Thyroid gland (tissue), 4 donors: ENCODE measurements at regions not wholly inside any gene's neighbourhood (a gene's known extent, or its start where the extent isn't known, plus 50 kb on each side); places are given as distances from the start of the nearest gene placed in this dataset.
"Not testable (repeated sequence)": the region's sequence is repeated elsewhere in the genome, so short reads cannot be mapped to it uniquely, and the experiment has no call there.

ENCODE experiments used
- DNase-seq, 2 donors: peaks; one replicate each; pipeline ENCODE4 v3.0.0-alpha.2; 2019
- H3K27ac ChIP-seq, 3 donors: fragments of 200-600 bp; sonication (generic); 1 replicate in 2 of 3; 2 replicates in 1 of 3; pipeline ENCODE4 v1.5.1; 2016 to 2019; ENCODE audit warnings: mild to moderate bottlenecking in 1 of 3, moderate library complexity in 1 of 3
- H3K27me3 ChIP-seq: fragments of 200-600 bp; sonication (generic); one replicate; pipeline ENCODE4 v1.5.1; 2019
- H3K36me3 ChIP-seq, 2 donors: fragments of 200-600 bp; sonication (generic); one replicate each; pipeline ENCODE4 v1.5.1; 2016 to 2019
- H3K4me1 ChIP-seq, 2 donors: fragments of 200-600 bp; sonication (generic); one replicate each; pipeline ENCODE4 v1.5.1; 2017 to 2019
- H3K4me3 ChIP-seq, 3 donors: fragments of 200-600 bp; sonication (generic); replicated peaks in 1 of 3; 1 replicate in 2 of 3; 2 replicates in 1 of 3; pipeline ENCODE4 v1.5.1; 2016; ENCODE audit warnings: mild to moderate bottlenecking in 1 of 3
- H3K9me3 ChIP-seq: fragments of 200-600 bp; sonication (generic); one replicate; pipeline ENCODE4 v1.5.1; 2017
- POLR2A ChIP-seq, 2 donors: fragments of 450-650 bp; IDR thresholded peaks; one replicate each; pipeline ENCODE4 v1.6.1; 2017; ENCODE audit warnings: antibody characterized with exemption in 2 of 2, mild to moderate bottlenecking in 2 of 2, moderate library complexity in 1 of 2
- WGBS, 2 donors: methylation state at CpG; one replicate each; pipeline ENCODE4 v1.1.5; 2017; 5-methylcytosine and 5-hydroxymethylcytosine counted together
- intact Hi-C: fragments of 100-400 bp; cut with DNase I; formaldehyde crosslinking; loops from one replicate; pipeline ENCODE4 v1.15.1; 2023
- TF ChIP-seq, protein P1 (sequence below), 6 experiments: fragments of 200-600 bp in 3 of 6; fragments of 450-650 bp in 3 of 6; sonication (generic) in 3 of 6; IDR thresholded peaks; one replicate each; pipeline ENCODE4 v1.5.1; 2016 to 2019; ENCODE audit warnings: antibody characterized with exemption in 6 of 6, mild to moderate bottlenecking in 2 of 6, inconsistent platforms in 1 of 6, moderate library complexity in 1 of 6

DNA sequence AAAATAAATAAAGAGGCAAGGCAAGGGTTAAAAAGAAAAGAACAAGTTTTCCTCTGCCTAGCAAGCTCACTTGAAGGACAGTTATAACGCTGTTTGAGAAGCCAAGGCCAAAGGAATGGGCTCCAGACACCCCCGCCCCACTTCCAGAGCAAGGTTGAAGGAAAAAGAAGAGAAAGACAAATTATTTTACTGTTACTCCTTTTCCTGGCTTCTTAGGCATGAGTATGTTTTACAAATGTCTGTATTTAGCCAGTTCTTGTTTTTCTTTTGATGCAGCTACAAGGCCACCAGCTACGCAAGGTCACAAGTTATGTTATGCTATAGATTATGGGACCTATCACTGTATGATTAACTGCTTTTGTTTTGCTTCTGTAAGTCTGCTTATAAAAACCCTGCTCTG lies 94.6 kb downstream of the ZNF22 start:
- 54 to 61% methylated on average over 3 of the region's 3 CpGs for WGBS, 2 donors
- no peak for TF ChIP-seq POLR2A (IDR thresholded peaks at IDR 0.05)
- TF ChIP-seq, protein P1, sequence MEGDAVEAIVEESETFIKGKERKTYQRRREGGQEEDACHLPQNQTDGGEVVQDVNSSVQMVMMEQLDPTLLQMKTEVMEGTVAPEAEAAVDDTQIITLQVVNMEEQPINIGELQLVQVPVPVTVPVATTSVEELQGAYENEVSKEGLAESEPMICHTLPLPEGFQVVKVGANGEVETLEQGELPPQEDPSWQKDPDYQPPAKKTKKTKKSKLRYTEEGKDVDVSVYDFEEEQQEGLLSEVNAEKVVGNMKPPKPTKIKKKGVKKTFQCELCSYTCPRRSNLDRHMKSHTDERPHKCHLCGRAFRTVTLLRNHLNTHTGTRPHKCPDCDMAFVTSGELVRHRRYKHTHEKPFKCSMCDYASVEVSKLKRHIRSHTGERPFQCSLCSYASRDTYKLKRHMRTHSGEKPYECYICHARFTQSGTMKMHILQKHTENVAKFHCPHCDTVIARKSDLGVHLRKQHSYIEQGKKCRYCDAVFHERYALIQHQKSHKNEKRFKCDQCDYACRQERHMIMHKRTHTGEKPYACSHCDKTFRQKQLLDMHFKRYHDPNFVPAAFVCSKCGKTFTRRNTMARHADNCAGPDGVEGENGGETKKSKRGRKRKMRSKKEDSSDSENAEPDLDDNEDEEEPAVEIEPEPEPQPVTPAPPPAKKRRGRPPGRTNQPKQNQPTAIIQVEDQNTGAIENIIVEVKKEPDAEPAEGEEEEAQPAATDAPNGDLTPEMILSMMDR (IDR thresholded peaks at IDR 0.05): no peak

DNA sequence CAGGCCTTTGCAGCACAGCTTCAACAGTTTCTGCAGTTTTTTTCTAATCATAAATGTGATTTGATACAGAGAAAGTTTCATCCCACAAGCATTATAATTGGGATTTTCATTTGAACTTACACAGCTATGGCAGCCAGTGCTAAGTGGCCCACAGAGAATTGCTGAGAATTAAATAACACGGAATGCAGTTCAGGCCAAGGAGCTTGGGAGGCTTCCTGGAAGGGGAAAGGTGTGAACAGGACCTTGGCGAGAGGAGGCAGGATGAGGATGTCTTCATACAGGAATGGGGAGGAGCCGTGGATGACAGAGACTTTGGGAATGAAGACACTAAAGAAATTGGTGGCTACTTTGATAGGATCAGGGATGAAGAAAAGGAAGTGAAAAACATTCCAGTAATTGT lies 95.3 kb downstream of the ZNF22 start:
- Histone ChIP-seq H3K9me3 (no peaks in the 10 kb centered on the region), H3K27ac (no peak overlapping the region), H3K4me3 (no peak overlapping the region), H3K4me1 (peaks cover 0 to 6% of the 10 kb centered on the region in 2 donors), H3K36me3 (no peaks in the 10 kb centered on the region), H3K27me3 (no peaks in the 10 kb centered on the region)
- WGBS, 2 donors: 65 to 71% methylated on average over 3 of the region's 3 CpGs
- intact Hi-C loops: no loop called here
- no peak for DNase-seq
- TF ChIP-seq POLR2A (IDR thresholded peaks at IDR 0.05): no peak
- TF ChIP-seq, protein P1 (IDR thresholded peaks at IDR 0.05): no peak

More for the DNA sequence above, 94.6 kb downstream of the ZNF22 start:
- H3K4me1 ChIP-seq: peaks cover 0 to 6% of the 10 kb centered on the region in 2 donors
- no peaks in the 10 kb centered on the region for H3K9me3 ChIP-seq
- no peak for DNase-seq
- H3K27ac ChIP-seq: no peak overlapping the region
- no peaks in the 10 kb centered on the region for H3K27me3 ChIP-seq
- no peak overlapping the region for H3K4me3 ChIP-seq
- intact Hi-C loops: no loop called here
- H3K36me3 ChIP-seq: no peaks in the 10 kb centered on the region

DNA sequence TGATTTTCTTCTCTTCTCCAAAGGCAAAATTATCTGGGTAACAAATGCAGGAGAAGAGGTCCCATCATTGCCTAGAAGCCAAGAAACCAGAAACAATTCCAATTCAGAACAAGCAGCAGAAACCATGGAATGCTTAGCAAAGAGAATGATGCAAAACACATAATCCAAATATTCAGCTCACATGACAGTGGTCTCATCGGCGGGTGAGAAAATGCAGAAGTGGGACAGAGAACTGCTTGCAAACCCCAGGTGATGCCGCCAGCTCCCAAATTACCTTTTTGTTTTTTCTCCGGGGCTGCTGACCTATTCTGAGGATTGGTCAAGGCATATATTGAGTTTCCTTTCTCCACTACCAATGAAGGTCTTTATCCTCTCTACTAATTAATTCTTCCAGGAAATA lies 99.7 kb downstream of the ZNF22 start:
- H3K9me3 ChIP-seq: no peaks in the 10 kb centered on the region
- intact Hi-C loops: no loop called here
- no peak overlapping the region for H3K4me3 ChIP-seq
- no peak for TF ChIP-seq POLR2A (IDR thresholded peaks at IDR 0.05)
- TF ChIP-seq, protein P1 (IDR thresholded peaks at IDR 0.05): no peak
- DNase-seq: no peak
- no peaks in the 10 kb centered on the region for H3K36me3 ChIP-seq
- no peaks in the 10 kb centered on the region for H3K4me1 ChIP-seq
- H3K27ac ChIP-seq: no peak overlapping the region
- WGBS, 2 donors: 84 to 90% methylated on average over 4 of the region's 4 CpGs
- no peaks in the 10 kb centered on the region for H3K27me3 ChIP-seq

DNA sequence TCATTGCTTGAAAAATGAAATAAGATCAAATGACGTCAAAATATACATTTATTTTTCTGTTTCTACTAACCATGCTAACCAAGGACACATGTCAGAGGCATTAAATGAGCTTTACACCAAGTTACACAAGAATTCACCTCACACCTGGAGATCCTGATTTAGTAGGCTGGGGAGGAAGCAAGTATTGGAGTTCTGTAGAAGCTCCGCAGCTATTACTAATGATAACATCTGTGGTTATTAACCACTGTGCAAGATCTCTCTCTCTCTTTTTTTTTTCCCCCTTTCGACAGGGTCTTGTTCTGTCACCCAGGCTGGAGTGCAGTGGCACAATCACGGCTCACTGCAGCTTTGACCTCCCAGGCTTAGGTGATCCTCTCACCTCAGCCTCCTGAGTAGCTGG lies 104.0 kb downstream of the ZNF22 start:
- Histone ChIP-seq H3K4me1 (no peaks in the 10 kb centered on the region), H3K27me3 (no peaks in the 10 kb centered on the region), H3K36me3 (no peaks in the 10 kb centered on the region), H3K9me3 (no peaks in the 10 kb centered on the region), H3K4me3 (no peak overlapping the region), H3K27ac (no peak overlapping the region)
- TF ChIP-seq, protein P1 (IDR thresholded peaks at IDR 0.05): no peak
- TF ChIP-seq POLR2A (IDR thresholded peaks at IDR 0.05): no peak
- no peak for DNase-seq
- intact Hi-C loops: no loop called here
- WGBS, 2 donors: 73% methylated on average over 4 of the region's 4 CpGs

DNA sequence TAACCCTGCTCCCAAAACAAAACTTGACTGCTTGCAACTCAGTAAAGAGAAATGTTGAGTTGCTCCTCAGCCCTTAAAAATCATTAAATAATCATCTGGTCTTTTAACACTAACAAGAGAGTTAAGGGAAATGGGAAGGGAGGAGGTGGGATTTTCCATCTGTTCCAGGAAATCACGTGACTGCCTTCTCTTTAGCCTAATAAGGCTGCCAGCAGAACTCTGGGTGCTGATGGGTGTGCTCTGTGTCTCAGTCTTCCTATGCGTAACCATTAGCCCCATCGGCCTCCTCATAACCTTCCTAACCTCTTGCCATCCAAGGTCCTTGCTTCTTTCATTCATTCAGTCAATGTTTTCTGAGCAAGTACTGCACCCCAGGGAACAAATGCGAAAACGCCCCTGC lies 104.6 kb downstream of the ZNF22 start:
- H3K4me3 ChIP-seq, H3K9me3 ChIP-seq, H3K36me3 ChIP-seq, DNase-seq, H3K27ac ChIP-seq, H3K4me1 ChIP-seq, H3K27me3 ChIP-seq, intact Hi-C loops: not testable (repeated sequence)
- 47 to 54% methylated on average over 5 of the region's 5 CpGs for WGBS, 2 donors
